HCT116 (cell line): ENCODE measurements at regions not wholly inside any gene's neighbourhood (a gene's known extent, or its start where the extent isn't known, plus 50 kb on each side); places are given as distances from the start of the nearest gene placed in this dataset.

Experiments used
- ATAC-seq: fragments of 200-7000 bp; cut with Tn5 transposase; 2 replicates; pipeline ENCODE4 v1.9.1; 2020; ENCODE audit warnings: mild to moderate bottlenecking, moderate library complexity
- BruUV-seq: library from RNA; stranded (reverse); fragments of 400-500 nt; replicated peaks from 2 replicates; lab custom pipeline; 2021; lab: Mats Ljungman, UMichigan
- CTCF ChIA-PET: fragments of 300-600 bp; sonication (Branson Sonifier 250); formaldehyde crosslinking; loops from one replicate; lab custom pipeline; 2021; ENCODE audit warnings: antibody characterized with exemption; lab: Charles Lee
- POLR2A ChIA-PET: fragments of 300-600, 350-600 bp; sonication (Branson Sonifier 250); formaldehyde crosslinking; loops from one replicate; lab custom pipeline; 2021; ENCODE audit warnings: antibody characterized with exemption; lab: Charles Lee
- RAD21 ChIA-PET, 2 experiments: fragments of 300-600 bp; sonication (Branson Sonifier 250); formaldehyde crosslinking; loops; one replicate each; lab custom pipeline; 2023; ENCODE audit warnings: low total read pairs in 2 of 2; ENCODE audit not compliant: uncharacterized antibody in 2 of 2, unreplicated experiment in 2 of 2, low non-redundant PET in 1 of 2; lab: Charles Lee
- DNase-seq: peaks from one replicate; pipeline ENCODE4 v3.0.0-alpha.2; 2010; ENCODE audit warnings: low read depth, low spot score
- H2AFZ ChIP-seq: fragments of 200-600 bp; shearing (Covaris generic), sonication (generic); 2 replicates; pipeline ENCODE4 v1.6.1; 2017; ENCODE audit warnings: low read depth, mixed run types, mixed read lengths, antibody characterized with exemption, low read length; ENCODE audit not compliant: poor library complexity, severe bottlenecking
- H3K27ac ChIP-seq: 2 replicates; pipeline ENCODE4 v1.5.1; 2012; ENCODE audit warnings: low read depth, low read length
- H3K27me3 ChIP-seq: fragments of 200-600 bp; sonication (generic); 2 replicates; pipeline ENCODE4 v1.6.1; 2016; ENCODE audit warnings: mixed run types, low read length, mixed read lengths; ENCODE audit not compliant: insufficient read depth
- H3K36me3 ChIP-seq, 2 experiments: fragments of 200-500 bp in 1 of 2; fragments of 200-600 bp in 1 of 2; sonication (Bioruptor generic) in 1 of 2; sonication (generic) in 1 of 2; 2 replicates each; pipeline versions ENCODE4 v1.5.1 to v1.6.1; 2014 to 2016; ENCODE audit warnings: low read length in 2 of 2, inconsistent platforms in 1 of 2, mixed read lengths in 1 of 2, mixed run types in 1 of 2; ENCODE audit not compliant: insufficient read depth in 2 of 2, control insufficient read depth in 1 of 2
- H3K4me1 ChIP-seq, 2 experiments: fragments of 200-600 bp in 1 of 2; sonication (generic) in 1 of 2; 2 replicates each; pipeline versions ENCODE4 v1.5.1 to v1.6.1; 2012 to 2017; ENCODE audit warnings: low read length in 2 of 2, inconsistent platforms in 1 of 2, mild to moderate bottlenecking in 1 of 2, mixed read lengths in 1 of 2, mixed run types in 1 of 2, moderate library complexity in 1 of 2; ENCODE audit not compliant: insufficient read depth in 2 of 2, control insufficient read depth in 1 of 2
- H3K4me2 ChIP-seq: fragments of 200-600 bp; sonication (generic); 2 replicates; pipeline ENCODE4 v1.6.1; 2017; ENCODE audit warnings: mixed run types, low read length, mixed read lengths
- H3K4me3 ChIP-seq, 2 experiments: fragments of 200-600 bp in 1 of 2; sonication (generic) in 1 of 2; replicated peaks in 1 of 2; 2 replicates each; pipeline ENCODE4 v1.5.1; 2011 to 2016; ENCODE audit warnings: low read length in 2 of 2, control low read depth in 1 of 2, low read depth in 1 of 2, mild to moderate bottlenecking in 1 of 2, mixed read lengths in 1 of 2, mixed run types in 1 of 2
- H3K79me2 ChIP-seq: fragments of 200-600 bp; sonication (generic); 2 replicates; pipeline ENCODE4 v1.6.1; 2017; ENCODE audit warnings: mild to moderate bottlenecking, mixed run types, low read length, moderate library complexity, mixed read lengths; ENCODE audit not compliant: insufficient read depth
- H3K9ac ChIP-seq: fragments of 200-600 bp; sonication (generic); 2 replicates; pipeline ENCODE4 v1.6.1; 2016; ENCODE audit warnings: low read length, mixed read lengths
- H3K9me2 ChIP-seq: fragments of 200-600 bp; sonication (generic), shearing (Covaris generic); 2 replicates; pipeline ENCODE4 v1.6.1; 2017; ENCODE audit warnings: mixed run types, mild to moderate bottlenecking, moderate library complexity; ENCODE audit not compliant: insufficient read depth
- H3K9me3 ChIP-seq, 2 experiments: fragments of 200-500 bp in 1 of 2; fragments of 200-600 bp in 1 of 2; sonication (Bioruptor generic) in 1 of 2; sonication (generic) in 1 of 2; 2 replicates each; pipeline ENCODE4 v1.6.1; 2014 to 2017; ENCODE audit warnings: low read length in 2 of 2, mixed read lengths in 2 of 2, inconsistent platforms in 1 of 2, low read depth in 1 of 2, mild to moderate bottlenecking in 1 of 2, mixed run types in 1 of 2, moderate library complexity in 1 of 2; ENCODE audit not compliant: control insufficient read depth in 1 of 2, insufficient read depth in 1 of 2
- H4K20me1 ChIP-seq: fragments of 200-600 bp; sonication (generic), shearing (Covaris generic); 2 replicates; pipeline ENCODE4 v1.6.1; 2017; ENCODE audit warnings: mixed run types, mild to moderate bottlenecking, moderate library complexity; ENCODE audit not compliant: insufficient read depth
- CBX3 ChIP-seq: IDR thresholded peaks from 2 replicates; pipeline ENCODE4 v1.6.1; 2012; ENCODE audit warnings: low read depth
- CEBPB ChIP-seq: IDR thresholded peaks from 2 replicates; pipeline ENCODE4 v1.6.1; 2012; ENCODE audit warnings: low read depth
- EZH2 ChIP-seq: fragments of 200-600 bp; sonication (generic); IDR thresholded peaks from 2 replicates; pipeline ENCODE4 v1.6.1; 2017; ENCODE audit warnings: antibody characterized with exemption, mixed run types
- EZH2phosphoT487 ChIP-seq: fragments of 200-600 bp; IDR thresholded peaks from 2 replicates; pipeline ENCODE4 v1.6.1; 2018; ENCODE audit warnings: antibody characterized with exemption, borderline replicate concordance
- FOSL1 ChIP-seq: IDR thresholded peaks from 2 replicates; pipeline ENCODE4 v1.6.1; 2012; ENCODE audit warnings: low read depth
- RAD21 ChIP-seq: IDR thresholded peaks from 2 replicates; pipeline ENCODE4 v1.6.1; 2012; ENCODE audit warnings: low read depth, mild to moderate bottlenecking
- TCF7L2 ChIP-seq: IDR thresholded peaks from 2 replicates; pipeline ENCODE4 v1.7.0; 2011; ENCODE audit warnings: borderline replicate concordance, inconsistent platforms; ENCODE audit not compliant: insufficient read depth, insufficient read length; ENCODE audit errors: extremely low read depth
- YY1 ChIP-seq: IDR thresholded peaks from 2 replicates; pipeline ENCODE4 v1.6.1; 2011; ENCODE audit warnings: low read length, low read depth, moderate library complexity, mild to moderate bottlenecking; ENCODE audit not compliant: insufficient replicate concordance; ENCODE audit errors: extremely low read depth
- ZNF274 ChIP-seq: fragments of 200-500 bp; sonication (Bioruptor generic); IDR thresholded peaks from 2 replicates; pipeline ENCODE4 v1.6.1; 2014; ENCODE audit warnings: mild to moderate bottlenecking, low read depth, low read length, inconsistent platforms
- intact Hi-C: fragments of 100-400 bp; cut with micrococcal nuclease; formaldehyde crosslinking; loops from 2 replicates; pipeline ENCODE4 v1.10.0; 2022
- TF ChIP-seq, protein P1 (sequence below): IDR thresholded peaks from 2 replicates; pipeline ENCODE4 v1.6.1; 2012
- TF ChIP-seq, protein P2 (sequence below): IDR thresholded peaks from 2 replicates; pipeline ENCODE4 v1.6.1; 2012
- TF ChIP-seq, protein P3 (sequence below), 3 experiments: fragments of 200-600 bp in 1 of 3; sonication (generic) in 1 of 3; IDR thresholded peaks in 2 of 3; conservative IDR thresholded peaks in 1 of 3; 2 replicates each; pipeline ENCODE4 v1.5.1; 2012 to 2017; ENCODE audit warnings: low read depth in 2 of 3, low read length in 2 of 3, antibody characterized with exemption in 1 of 3, borderline replicate concordance in 1 of 3, control low read depth in 1 of 3, mild to moderate bottlenecking in 1 of 3, mixed read lengths in 1 of 3, mixed run types in 1 of 3, moderate library complexity in 1 of 3; ENCODE audit not compliant: insufficient read depth in 1 of 3

DNA sequence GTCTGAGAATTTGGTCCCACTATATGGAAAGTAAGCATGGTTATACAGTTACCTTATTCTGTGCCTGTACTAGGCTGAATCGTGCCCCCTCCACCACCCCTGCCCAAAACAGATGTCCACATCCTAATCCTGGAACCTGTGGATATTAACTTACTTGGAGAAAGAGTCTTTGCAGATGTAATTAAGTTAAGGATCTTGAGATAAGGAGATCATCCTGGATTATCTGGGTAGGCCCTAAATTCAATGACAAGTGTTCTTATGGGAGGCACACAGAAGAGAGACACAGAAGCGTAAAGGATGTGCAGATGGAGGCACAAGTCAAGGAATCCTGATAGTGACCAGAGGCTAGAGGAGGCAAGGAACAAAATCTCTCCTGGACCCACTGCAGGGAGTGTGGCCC, 116.7 kb upstream of the MAN1A1 start (continued):
- TF ChIP-seq, protein P1, sequence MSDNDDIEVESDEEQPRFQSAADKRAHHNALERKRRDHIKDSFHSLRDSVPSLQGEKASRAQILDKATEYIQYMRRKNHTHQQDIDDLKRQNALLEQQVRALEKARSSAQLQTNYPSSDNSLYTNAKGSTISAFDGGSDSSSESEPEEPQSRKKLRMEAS, result no peak
- TF ChIP-seq CEBPB (no peak), YY1 (no peak), FOSL1 (no peak), CBX3 (no peak), ZNF274 (no peak), EZH2 (no peak), TCF7L2 (no peak)
- TF ChIP-seq, protein P2, sequence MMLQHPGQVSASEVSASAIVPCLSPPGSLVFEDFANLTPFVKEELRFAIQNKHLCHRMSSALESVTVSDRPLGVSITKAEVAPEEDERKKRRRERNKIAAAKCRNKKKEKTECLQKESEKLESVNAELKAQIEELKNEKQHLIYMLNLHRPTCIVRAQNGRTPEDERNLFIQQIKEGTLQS, result no peak

DNA sequence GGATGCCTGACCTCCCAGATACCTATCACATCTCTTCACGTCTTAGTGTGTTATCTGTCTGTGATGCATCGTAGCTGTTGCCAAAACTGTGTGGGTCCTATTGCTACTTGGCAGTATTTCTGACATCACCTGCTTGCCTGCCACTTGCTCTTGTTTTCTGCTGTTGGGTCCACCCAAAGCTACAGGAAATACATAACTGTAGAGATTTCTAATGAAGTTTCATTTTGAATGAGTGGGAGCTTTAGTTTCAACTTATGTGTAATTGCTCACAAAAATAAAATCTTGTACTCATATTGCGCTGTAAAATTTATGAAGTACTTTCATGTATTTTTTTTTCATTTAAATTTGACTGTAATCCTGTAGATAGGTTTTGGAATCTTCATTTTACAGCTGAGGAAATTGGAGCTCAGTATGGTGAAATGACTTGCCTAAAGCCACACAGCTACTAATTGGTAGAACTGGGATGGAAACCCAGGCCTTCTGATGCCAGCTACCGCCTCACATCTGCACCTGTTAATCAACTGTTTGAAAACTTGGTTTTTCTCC, 113.6 kb upstream of the MAN1A1 start:
- no TSS peak for BruUV-seq
- RAD21 ChIA-PET, result no interaction called here
- H3K4me3 ChIP-seq, result no peak overlapping the region
- H3K9me3 ChIP-seq, result no peaks in the 10 kb centered on the region
- H3K9me2 ChIP-seq, result no peaks in the 10 kb centered on the region
- H3K27ac ChIP-seq, result no peak overlapping the region
- CTCF ChIA-PET, result no interaction called here
- intact Hi-C loops, result no loop called here
- no peaks in the 10 kb centered on the region for H3K27me3 ChIP-seq
- no peaks in the 10 kb centered on the region for H4K20me1 ChIP-seq
- TF ChIP-seq FOSL1, result no peak
- no peak for TF ChIP-seq EZH2
- TF ChIP-seq EZH2phosphoT487, result no peak
- no peak for TF ChIP-seq RAD21
- TF ChIP-seq, protein P3, sequence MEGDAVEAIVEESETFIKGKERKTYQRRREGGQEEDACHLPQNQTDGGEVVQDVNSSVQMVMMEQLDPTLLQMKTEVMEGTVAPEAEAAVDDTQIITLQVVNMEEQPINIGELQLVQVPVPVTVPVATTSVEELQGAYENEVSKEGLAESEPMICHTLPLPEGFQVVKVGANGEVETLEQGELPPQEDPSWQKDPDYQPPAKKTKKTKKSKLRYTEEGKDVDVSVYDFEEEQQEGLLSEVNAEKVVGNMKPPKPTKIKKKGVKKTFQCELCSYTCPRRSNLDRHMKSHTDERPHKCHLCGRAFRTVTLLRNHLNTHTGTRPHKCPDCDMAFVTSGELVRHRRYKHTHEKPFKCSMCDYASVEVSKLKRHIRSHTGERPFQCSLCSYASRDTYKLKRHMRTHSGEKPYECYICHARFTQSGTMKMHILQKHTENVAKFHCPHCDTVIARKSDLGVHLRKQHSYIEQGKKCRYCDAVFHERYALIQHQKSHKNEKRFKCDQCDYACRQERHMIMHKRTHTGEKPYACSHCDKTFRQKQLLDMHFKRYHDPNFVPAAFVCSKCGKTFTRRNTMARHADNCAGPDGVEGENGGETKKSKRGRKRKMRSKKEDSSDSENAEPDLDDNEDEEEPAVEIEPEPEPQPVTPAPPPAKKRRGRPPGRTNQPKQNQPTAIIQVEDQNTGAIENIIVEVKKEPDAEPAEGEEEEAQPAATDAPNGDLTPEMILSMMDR (IDR thresholded peaks at IDR 0.05 in 2 of 3, conservative IDR thresholded peaks at IDR 0.05 in 1 of 3; ENCODE audit: borderline replicate concordance in 1 of 3, insufficient read depth in 1 of 3, low read depth in 2 of 3, low read length in 2 of 3), result no peak
- TF ChIP-seq, all 23 proteins: peak for 0
- POLR2A ChIA-PET, result no interaction called here
- Histone ChIP-seq H2AFZ (no peak overlapping the region), H3K4me2 (no peak overlapping the region), H3K36me3 (no peaks in the 10 kb centered on the region), H3K4me1 (no peaks in the 10 kb centered on the region), H3K79me2 (no peaks in the 10 kb centered on the region), H3K9ac (no peak overlapping the region)
- no peak for ATAC-seq
- DNase-seq, result no peak
